GM12875 (cell line): ENCODE measurements at regions not wholly inside any gene's neighbourhood (a gene's known extent, or its start where the extent isn't known, plus 50 kb on each side); places are given as distances from the start of the nearest gene placed in this dataset.

Experiments used
- H3K4me3 ChIP-seq: one replicate; pipeline ENCODE4 v1.5.1; 2011; ENCODE audit warnings: low read depth, low read length, control low read depth
- CTCF ChIP-seq: IDR thresholded peaks from 2 replicates; pipeline ENCODE4 v1.5.1; 2011; ENCODE audit warnings: low read depth, mild to moderate bottlenecking, control low read depth, inconsistent platforms, low read length, moderate library complexity, borderline replicate concordance; ENCODE audit not compliant: insufficient read depth

GRCh38 chr21:18772897-18773296, 369.3 kb upstream of the TMPRSS15 start:
- TF ChIP-seq CTCF = no peak

GRCh38 chr21:18776936-18777335, 373.4 kb upstream of the TMPRSS15 start:
- H3K4me3 ChIP-seq = no peak overlapping the region
- no peak for TF ChIP-seq CTCF

More at GRCh38 chr21:18772897-18773296, 369.3 kb upstream of the TMPRSS15 start:
- H3K4me3 ChIP-seq = no peak overlapping the region

GRCh38 chr21:18782721-18783120, 379.1 kb upstream of the TMPRSS15 start:
- no peak overlapping the region for H3K4me3 ChIP-seq
- TF ChIP-seq CTCF = no peak

GRCh38 chr21:18801468-18801867, 397.9 kb upstream of the TMPRSS15 start:
- TF ChIP-seq CTCF = no peak

GRCh38 chr21:18803624-18804023, 400.0 kb upstream of the TMPRSS15 start:
- TF ChIP-seq CTCF = no peak
- no peak overlapping the region for H3K4me3 ChIP-seq

More at GRCh38 chr21:18801468-18801867, 397.9 kb upstream of the TMPRSS15 start:
- H3K4me3 ChIP-seq = no peak overlapping the region

GRCh38 chr21:18810136-18810535, 406.6 kb upstream of the TMPRSS15 start:
- H3K4me3 ChIP-seq = no peak overlapping the region
- no peak for TF ChIP-seq CTCF

- no peak overlapping the region for H3K4me3 ChIP-seq
- no peak for TF ChIP-seq CTCF
These were observed 408.7 kb upstream of the TMPRSS15 start for GRCh38 chr21:18812308-18812707.
